HG03460 (cell line): ENCODE measurements at regions not wholly inside any gene's neighbourhood (a gene's known extent, or its start where the extent isn't known, plus 50 kb on each side); places are given as distances from the start of the nearest gene placed in this dataset.
"Not testable (repeated sequence)": the region's sequence is repeated elsewhere in the genome, so short reads cannot be mapped to it uniquely, and the experiment has no call there.

Experiments used
- ATAC-seq: cut with Tn5 transposase; IDR thresholded peaks from one replicate; pipeline ENCODE4 v1.9.1; 2021; ENCODE audit not compliant: unreplicated experiment

GRCh38 chr5:87034557-87034956 lies 233.1 kb upstream of the RASA1 start:
- ATAC-seq = no peak

GRCh38 chr5:87042554-87042953 lies 225.1 kb upstream of the RASA1 start:
- no peak for ATAC-seq

GRCh38 chr5:87048156-87048555 lies 219.5 kb upstream of the RASA1 start:
- no peak for ATAC-seq

- not testable (repeated sequence) for ATAC-seq
Observed at GRCh38 chr5:87049012-87049411, 218.7 kb upstream of the RASA1 start.

GRCh38 chr5:87051502-87052113 lies 216.1 kb upstream of the RASA1 start:
- no peak for ATAC-seq

GRCh38 chr5:87053146-87053545 lies 214.5 kb upstream of the RASA1 start:
- ATAC-seq = no peak

- ATAC-seq = no peak
Observed at GRCh38 chr5:87054821-87055220, 212.9 kb upstream of the RASA1 start.

GRCh38 chr5:87061046-87061445 lies 206.6 kb upstream of the RASA1 start:
- no peak for ATAC-seq

- no peak for ATAC-seq
Observed at GRCh38 chr5:87069311-87069710, 198.4 kb upstream of the RASA1 start.

GRCh38 chr5:87069974-87070608 lies 197.6 kb upstream of the RASA1 start:
- ATAC-seq = no peak

- no peak for ATAC-seq
Observed at GRCh38 chr5:87074072-87074471, 193.6 kb upstream of the RASA1 start.

GRCh38 chr5:87074934-87075541 lies 192.6 kb upstream of the RASA1 start:
- ATAC-seq = peak; percentile 97

GRCh38 chr5:87076411-87076810 lies 191.3 kb upstream of the RASA1 start:
- no peak for ATAC-seq

GRCh38 chr5:87076931-87077330 lies 190.8 kb upstream of the RASA1 start:
- ATAC-seq = no peak

GRCh38 chr5:87079219-87079618 lies 188.5 kb upstream of the RASA1 start:
- ATAC-seq = no peak

- ATAC-seq = no peak
Observed at GRCh38 chr5:87081016-87081415, 186.7 kb upstream of the RASA1 start.

- ATAC-seq = peak; percentile 90
Observed at GRCh38 chr5:87081511-87082372, 185.9 kb upstream of the RASA1 start.

- no peak for ATAC-seq
Observed at GRCh38 chr5:87094347-87094746, 173.3 kb upstream of the RASA1 start.

GRCh38 chr5:87094833-87095232 lies 172.8 kb upstream of the RASA1 start:
- ATAC-seq = no peak

- no peak for ATAC-seq
Observed at GRCh38 chr5:87095787-87096186, 171.9 kb upstream of the RASA1 start.

GRCh38 chr5:87097664-87098063 lies 170.0 kb upstream of the RASA1 start:
- ATAC-seq = no peak
